Testis (tissue), 2 donors: ENCODE measurements at regions not wholly inside any gene's neighbourhood (a gene's known extent, or its start where the extent isn't known, plus 50 kb on each side); places are given as distances from the start of the nearest gene placed in this dataset.

Experiments used
- DNase-seq: peaks from one replicate; pipeline ENCODE4 v3.0.0-alpha.2; 2019
- H3K27ac ChIP-seq, 2 donors: fragments of 200-600 bp; sonication (generic); one replicate each; pipeline ENCODE4 v1.5.1; 2019
- H3K27me3 ChIP-seq: fragments of 200-600 bp; sonication (generic); one replicate; pipeline ENCODE4 v1.5.1; 2019
- H3K36me3 ChIP-seq: fragments of 200-600 bp; sonication (generic); one replicate; pipeline ENCODE4 v1.5.1; 2017; ENCODE audit warnings: low read depth; ENCODE audit errors: missing control alignments
- H3K4me1 ChIP-seq: fragments of 200-600 bp; sonication (generic); one replicate; pipeline ENCODE4 v1.5.1; 2019
- H3K4me3 ChIP-seq, 2 donors: fragments of 200-600 bp; sonication (generic); one replicate each; pipeline ENCODE4 v1.5.1; 2017 to 2019
- H3K9me3 ChIP-seq: fragments of 200-600 bp; sonication (generic); one replicate; pipeline ENCODE4 v1.5.1; 2017
- CTCF ChIP-seq, 3 experiments: fragments of 450-650 bp in 2 of 3; fragments of 200-600 bp in 1 of 3; sonication (generic) in 1 of 3; IDR thresholded peaks; one replicate each; pipeline ENCODE4 v1.5.1; 2016 to 2019; ENCODE audit warnings: antibody characterized with exemption in 3 of 3, mild to moderate bottlenecking in 2 of 3, moderate library complexity in 1 of 3
- POLR2A ChIP-seq: fragments of 450-650 bp; IDR thresholded peaks from one replicate; pipeline ENCODE4 v1.6.1; 2017; ENCODE audit warnings: antibody characterized with exemption, mild to moderate bottlenecking, moderate library complexity
- WGBS, 2 donors: methylation state at CpG; one replicate each; pipeline ENCODE4 v1.1.5; 2018; 5-methylcytosine and 5-hydroxymethylcytosine counted together
- intact Hi-C: fragments of 100-400 bp; cut with DNase I; formaldehyde crosslinking; loops from one replicate; pipeline ENCODE4 v1.15.1; 2023; ENCODE audit warnings: low total_unique reads

- Histone ChIP-seq H3K4me1 (no peaks in the 10 kb centered on the region), H3K9me3 (no peaks in the 10 kb centered on the region), H3K27ac (no peak overlapping the region), H3K27me3 (no peaks in the 10 kb centered on the region), H3K36me3 (no peaks in the 10 kb centered on the region), H3K4me3 (no peak overlapping the region)
- no peak for DNase-seq
- intact Hi-C loops, result no loop called here
- no peak for TF ChIP-seq CTCF (IDR thresholded peaks at IDR 0.05)
- TF ChIP-seq POLR2A, result no peak
- 39 to 84% methylated on average over 5 to 7 of the region's 7 CpGs for WGBS, 2 donors
Measured at GRCh38 chr14:98200601-98201000, 1071.4 kb downstream of the BCL11B start.

GRCh38 chr14:98203421-98203820 is 1068.6 kb downstream of the BCL11B start:
- H3K4me1 ChIP-seq, result no peaks in the 10 kb centered on the region
- intact Hi-C loops, result no loop called here
- 86 to 95% methylated on average over 6 of the region's 6 CpGs for WGBS, 2 donors
- no peaks in the 10 kb centered on the region for H3K9me3 ChIP-seq
- no peak overlapping the region for H3K4me3 ChIP-seq
- no peaks in the 10 kb centered on the region for H3K27me3 ChIP-seq
- no peaks in the 10 kb centered on the region for H3K36me3 ChIP-seq
- H3K27ac ChIP-seq, result no peak overlapping the region
- no peak for TF ChIP-seq POLR2A
- no peak for TF ChIP-seq CTCF (IDR thresholded peaks at IDR 0.05)
- no peak for DNase-seq

- H3K9me3 ChIP-seq, result no peaks in the 10 kb centered on the region
- intact Hi-C loops, result no loop called here
- no peaks in the 10 kb centered on the region for H3K36me3 ChIP-seq
- 33 to 43% methylated on average over 3 of the region's 3 CpGs for WGBS, 2 donors
- no peaks in the 10 kb centered on the region for H3K27me3 ChIP-seq
- no peak overlapping the region for H3K4me3 ChIP-seq
- H3K4me1 ChIP-seq, result no peaks in the 10 kb centered on the region
- H3K27ac ChIP-seq, result no peak overlapping the region
- DNase-seq, result no peak
- no peak for TF ChIP-seq CTCF (IDR thresholded peaks at IDR 0.05)
- TF ChIP-seq POLR2A, result no peak
Measured at GRCh38 chr14:98204139-98204538, 1067.9 kb downstream of the BCL11B start.

GRCh38 chr14:98207415-98207814 is 1064.6 kb downstream of the BCL11B start:
- H3K4me3 ChIP-seq, result no peak overlapping the region
- no peaks in the 10 kb centered on the region for H3K27me3 ChIP-seq
- no peaks in the 10 kb centered on the region for H3K36me3 ChIP-seq
- no peak overlapping the region for H3K27ac ChIP-seq
- TF ChIP-seq CTCF (IDR thresholded peaks at IDR 0.05) (no peak), POLR2A (no peak)
- H3K4me1 ChIP-seq, result no peaks in the 10 kb centered on the region
- no peaks in the 10 kb centered on the region for H3K9me3 ChIP-seq
- 83 to 93% methylated on average over 5 to 10 of the region's 10 CpGs for WGBS, 2 donors
- no peak for DNase-seq
- intact Hi-C loops, result no loop called here

- Histone ChIP-seq H3K36me3 (no peaks in the 10 kb centered on the region), H3K4me1 (no peaks in the 10 kb centered on the region), H3K9me3 (no peaks in the 10 kb centered on the region), H3K27me3 (no peaks in the 10 kb centered on the region), H3K27ac (no peak overlapping the region), H3K4me3 (no peak overlapping the region)
- no peak for DNase-seq
- TF ChIP-seq CTCF (IDR thresholded peaks at IDR 0.05), result no peak
- no peak for TF ChIP-seq POLR2A
- intact Hi-C loops, result no loop called here
Measured at GRCh38 chr14:98208211-98208611, 1063.8 kb downstream of the BCL11B start.
